ENCODE measurements at regions not wholly inside any gene's neighbourhood (a gene's known extent, or its start where the extent isn't known, plus 50 kb on each side); places are given as distances from the start of the nearest gene placed in this dataset.

DNA sequence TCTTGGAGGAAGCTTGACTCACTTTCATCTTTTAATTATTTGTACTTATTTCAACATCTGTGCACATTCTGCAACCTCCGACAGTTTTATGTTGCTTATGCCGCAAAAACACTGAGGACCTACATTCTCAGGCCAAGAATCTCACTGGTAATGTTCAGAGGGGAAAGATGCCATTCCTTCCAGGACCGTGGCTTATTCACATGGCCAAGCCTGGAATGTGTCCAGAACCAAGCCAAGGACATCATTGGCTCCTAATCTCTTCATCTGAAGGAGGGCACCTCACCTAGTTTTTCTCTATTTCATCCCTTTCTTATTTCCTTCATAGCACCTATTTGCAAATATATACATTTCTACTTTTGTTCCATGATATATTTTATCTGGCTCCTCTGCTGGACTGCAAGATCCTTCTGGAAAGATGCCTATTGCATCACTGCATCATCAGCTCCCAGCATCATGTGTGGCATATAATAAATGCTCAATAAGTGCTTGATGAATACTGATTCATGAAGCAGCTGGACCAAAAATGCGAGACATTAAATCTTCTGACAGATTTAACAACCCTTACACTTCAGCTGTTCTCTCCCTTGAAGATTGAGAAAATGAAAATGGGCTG is 377.1 kb downstream of the TNS1 start:
- H3K4me1 ChIP-seq (ENCODE audit: control insufficient read depth, insufficient read depth, low read length) = peaks cover 17% of the 10 kb centered on the region
- no peaks in the 10 kb centered on the region for H3K36me3 ChIP-seq (ENCODE audit: control insufficient read depth, insufficient read depth, low read length)
- H3K4me3 ChIP-seq (ENCODE audit: low read depth, low read length) = no peak overlapping the region
- no peak overlapping the region for H3K27ac ChIP-seq (ENCODE audit: low read depth, low read length)
- no peaks in the 10 kb centered on the region for H3K27me3 ChIP-seq (ENCODE audit: control insufficient read depth, insufficient read depth, low read length)
- no peaks in the 10 kb centered on the region for H3K9me3 ChIP-seq (ENCODE audit: control insufficient read depth, insufficient read depth, low read length)
- H3K9ac ChIP-seq (ENCODE audit: low read depth, low read length) = no peak overlapping the region

- no peaks in the 10 kb centered on the region for H3K27me3 ChIP-seq (ENCODE audit: control insufficient read depth, insufficient read depth, low read length)
- peak overlapping the region; percentile 79 for H3K27ac ChIP-seq (ENCODE audit: low read depth, low read length)
- H3K4me3 ChIP-seq (ENCODE audit: low read depth, low read length) = no peak overlapping the region
- H3K4me1 ChIP-seq (ENCODE audit: control insufficient read depth, insufficient read depth, low read length) = peaks cover 17% of the 10 kb centered on the region
- H3K9ac ChIP-seq (ENCODE audit: low read depth, low read length) = no peak overlapping the region
- no peaks in the 10 kb centered on the region for H3K36me3 ChIP-seq (ENCODE audit: control insufficient read depth, insufficient read depth, low read length)
- no peaks in the 10 kb centered on the region for H3K9me3 ChIP-seq (ENCODE audit: control insufficient read depth, insufficient read depth, low read length)
These were observed 379.4 kb downstream of the TNS1 start for GRCh38 chr2:217623281-217623912.

- Histone ChIP-seq H3K4me3 (ENCODE audit: low read depth, low read length) (no peak overlapping the region), H3K27ac (ENCODE audit: low read depth, low read length) (peak overlapping the region; percentile 79), H3K9ac (ENCODE audit: low read depth, low read length) (no peak overlapping the region)
These were observed 380.4 kb downstream of the TNS1 start for GRCh38 chr2:217622205-217623060.

DNA sequence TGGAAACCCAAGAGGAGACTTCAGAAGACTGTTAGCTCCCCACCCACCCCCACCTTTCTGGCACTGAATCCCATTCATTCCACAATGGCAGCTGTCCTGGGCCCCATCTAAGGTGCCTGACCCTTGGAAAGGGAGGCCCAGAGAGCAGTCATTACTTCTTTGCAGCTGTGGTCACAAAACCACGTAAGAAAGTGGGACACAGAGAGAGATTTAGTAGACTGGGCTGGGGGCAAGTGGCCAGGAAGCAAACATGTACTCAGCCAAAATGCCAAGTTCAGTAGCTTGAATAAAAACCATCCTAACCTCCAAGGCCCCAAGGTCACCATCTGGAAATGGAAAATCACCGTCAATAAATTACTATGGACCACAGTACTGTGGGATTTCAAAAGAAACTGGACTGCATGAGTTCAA is 381.4 kb downstream of the TNS1 start:
- Histone ChIP-seq H3K9ac (ENCODE audit: low read depth, low read length) (no peak overlapping the region), H3K36me3 (ENCODE audit: control insufficient read depth, insufficient read depth, low read length) (no peaks in the 10 kb centered on the region), H3K27ac (ENCODE audit: low read depth, low read length) (peak overlapping the region; percentile 79), H3K27me3 (ENCODE audit: control insufficient read depth, insufficient read depth, low read length) (no peaks in the 10 kb centered on the region), H3K4me1 (ENCODE audit: control insufficient read depth, insufficient read depth, low read length) (peaks cover 21% of the 10 kb centered on the region), H3K4me3 (ENCODE audit: low read depth, low read length) (no peak overlapping the region), H3K9me3 (ENCODE audit: control insufficient read depth, insufficient read depth, low read length) (no peaks in the 10 kb centered on the region)

More at GRCh38 chr2:217622205-217623060, 380.4 kb downstream of the TNS1 start:
- no peaks in the 10 kb centered on the region for H3K36me3 ChIP-seq (ENCODE audit: control insufficient read depth, insufficient read depth, low read length)
- H3K27me3 ChIP-seq (ENCODE audit: control insufficient read depth, insufficient read depth, low read length) = no peaks in the 10 kb centered on the region
- H3K4me1 ChIP-seq (ENCODE audit: control insufficient read depth, insufficient read depth, low read length) = peaks cover 21% of the 10 kb centered on the region
- no peaks in the 10 kb centered on the region for H3K9me3 ChIP-seq (ENCODE audit: control insufficient read depth, insufficient read depth, low read length)

GRCh38 chr2:217618744-217619143 is 384.1 kb downstream of the TNS1 start:
- no peak overlapping the region for H3K27ac ChIP-seq (ENCODE audit: low read depth, low read length)
- peaks cover 21% of the 10 kb centered on the region for H3K4me1 ChIP-seq (ENCODE audit: control insufficient read depth, insufficient read depth, low read length)
- no peaks in the 10 kb centered on the region for H3K27me3 ChIP-seq (ENCODE audit: control insufficient read depth, insufficient read depth, low read length)
- no peaks in the 10 kb centered on the region for H3K36me3 ChIP-seq (ENCODE audit: control insufficient read depth, insufficient read depth, low read length)
- H3K9ac ChIP-seq (ENCODE audit: low read depth, low read length) = no peak overlapping the region
- no peaks in the 10 kb centered on the region for H3K9me3 ChIP-seq (ENCODE audit: control insufficient read depth, insufficient read depth, low read length)
- H3K4me3 ChIP-seq (ENCODE audit: low read depth, low read length) = no peak overlapping the region

- no peaks in the 10 kb centered on the region for H3K9me3 ChIP-seq (ENCODE audit: control insufficient read depth, insufficient read depth, low read length)
- H3K9ac ChIP-seq (ENCODE audit: low read depth, low read length) = no peak overlapping the region
- H3K36me3 ChIP-seq (ENCODE audit: control insufficient read depth, insufficient read depth, low read length) = no peaks in the 10 kb centered on the region
- peaks cover 15% of the 10 kb centered on the region for H3K4me1 ChIP-seq (ENCODE audit: control insufficient read depth, insufficient read depth, low read length)
- no peak overlapping the region for H3K27ac ChIP-seq (ENCODE audit: low read depth, low read length)
- H3K4me3 ChIP-seq (ENCODE audit: low read depth, low read length) = no peak overlapping the region
- no peaks in the 10 kb centered on the region for H3K27me3 ChIP-seq (ENCODE audit: control insufficient read depth, insufficient read depth, low read length)
These were observed 385.2 kb downstream of the TNS1 start for GRCh38 chr2:217617616-217618022.

DNA sequence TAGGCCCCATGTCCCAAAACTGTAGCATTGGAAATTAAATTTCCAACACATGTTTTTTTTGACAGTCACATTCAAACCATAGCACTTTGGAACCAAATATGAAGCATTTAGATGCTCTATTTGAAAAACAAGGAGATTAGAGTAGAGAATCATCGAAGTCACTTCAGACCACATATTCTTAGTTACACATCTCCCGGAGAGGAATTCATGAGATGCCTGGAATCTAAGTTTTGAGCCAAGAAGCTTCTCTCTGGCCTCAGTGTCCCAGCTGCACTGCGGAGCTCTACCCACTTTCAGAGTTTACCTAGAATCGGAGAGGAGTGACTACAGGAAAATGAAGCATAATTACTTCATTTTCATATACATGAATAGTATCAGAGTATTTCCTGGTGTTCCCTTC is 385.9 kb downstream of the TNS1 start:
- Histone ChIP-seq H3K4me1 (ENCODE audit: control insufficient read depth, insufficient read depth, low read length) (peaks cover 8% of the 10 kb centered on the region), H3K36me3 (ENCODE audit: control insufficient read depth, insufficient read depth, low read length) (no peaks in the 10 kb centered on the region), H3K9me3 (ENCODE audit: control insufficient read depth, insufficient read depth, low read length) (no peaks in the 10 kb centered on the region), H3K27me3 (ENCODE audit: control insufficient read depth, insufficient read depth, low read length) (no peaks in the 10 kb centered on the region), H3K9ac (ENCODE audit: low read depth, low read length) (no peak overlapping the region), H3K27ac (ENCODE audit: low read depth, low read length) (no peak overlapping the region), H3K4me3 (ENCODE audit: low read depth, low read length) (no peak overlapping the region)

DNA sequence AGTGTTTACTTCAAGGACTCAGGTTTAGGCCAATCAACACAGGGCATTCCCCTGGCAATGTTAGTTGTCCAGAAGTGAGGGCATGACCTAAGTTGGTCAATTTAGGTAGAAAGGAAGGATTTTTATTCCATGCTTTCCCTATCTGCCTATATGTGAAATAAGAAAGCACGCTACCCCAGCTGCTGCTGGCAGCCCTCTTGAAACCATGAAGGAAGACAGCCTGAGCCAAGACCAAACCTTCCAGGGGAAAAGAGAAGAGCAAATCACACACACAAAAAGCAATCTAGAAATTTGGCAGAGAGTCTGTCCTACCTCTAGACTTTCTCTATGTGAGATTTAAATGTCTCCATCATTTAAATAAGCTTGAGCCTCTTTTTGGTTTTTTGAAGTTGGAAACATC is 387.6 kb downstream of the TNS1 start:
- Histone ChIP-seq H3K36me3 (ENCODE audit: control insufficient read depth, insufficient read depth, low read length) (no peaks in the 10 kb centered on the region), H3K27me3 (ENCODE audit: control insufficient read depth, insufficient read depth, low read length) (no peaks in the 10 kb centered on the region), H3K4me3 (ENCODE audit: low read depth, low read length) (no peak overlapping the region), H3K27ac (ENCODE audit: low read depth, low read length) (no peak overlapping the region), H3K9ac (ENCODE audit: low read depth, low read length) (no peak overlapping the region), H3K9me3 (ENCODE audit: control insufficient read depth, insufficient read depth, low read length) (no peaks in the 10 kb centered on the region), H3K4me1 (ENCODE audit: control insufficient read depth, insufficient read depth, low read length) (peaks cover 4% of the 10 kb centered on the region)

DNA sequence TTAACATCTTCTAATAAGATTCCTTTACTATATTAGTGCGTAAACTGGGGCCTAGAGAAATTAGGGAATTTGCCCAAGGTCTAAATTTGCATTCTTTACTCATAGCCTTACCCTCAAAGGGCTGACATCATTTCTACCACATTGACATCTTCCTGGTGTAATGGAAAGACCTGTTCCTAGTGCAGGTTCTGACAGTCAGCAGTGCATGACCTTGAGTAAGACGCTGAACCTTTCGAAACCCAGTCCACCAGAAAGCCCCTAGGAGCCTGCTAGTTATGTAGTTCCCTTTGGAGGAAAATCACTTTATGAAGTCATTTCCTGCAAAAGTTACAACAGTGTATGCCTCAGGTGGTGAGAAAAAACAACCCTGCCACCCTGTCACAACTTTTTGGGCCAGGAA is 388.3 kb downstream of the TNS1 start:
- no peaks in the 10 kb centered on the region for H3K27me3 ChIP-seq (ENCODE audit: control insufficient read depth, insufficient read depth, low read length)
- peaks cover 4% of the 10 kb centered on the region for H3K4me1 ChIP-seq (ENCODE audit: control insufficient read depth, insufficient read depth, low read length)
- H3K27ac ChIP-seq (ENCODE audit: low read depth, low read length) = no peak overlapping the region
- H3K36me3 ChIP-seq (ENCODE audit: control insufficient read depth, insufficient read depth, low read length) = no peaks in the 10 kb centered on the region
- no peak overlapping the region for H3K4me3 ChIP-seq (ENCODE audit: low read depth, low read length)
- no peak overlapping the region for H3K9ac ChIP-seq (ENCODE audit: low read depth, low read length)
- H3K9me3 ChIP-seq (ENCODE audit: control insufficient read depth, insufficient read depth, low read length) = no peaks in the 10 kb centered on the region

- Histone ChIP-seq H3K4me1 (ENCODE audit: control insufficient read depth, insufficient read depth, low read length) (peaks cover 4% of the 10 kb centered on the region), H3K27ac (ENCODE audit: low read depth, low read length) (no peak overlapping the region), H3K4me3 (ENCODE audit: low read depth, low read length) (no peak overlapping the region), H3K9ac (ENCODE audit: low read depth, low read length) (no peak overlapping the region), H3K9me3 (ENCODE audit: control insufficient read depth, insufficient read depth, low read length) (no peaks in the 10 kb centered on the region), H3K36me3 (ENCODE audit: control insufficient read depth, insufficient read depth, low read length) (no peaks in the 10 kb centered on the region), H3K27me3 (ENCODE audit: control insufficient read depth, insufficient read depth, low read length) (no peaks in the 10 kb centered on the region)
These were observed 388.7 kb downstream of the TNS1 start for GRCh38 chr2:217614096-217614495.

DNA sequence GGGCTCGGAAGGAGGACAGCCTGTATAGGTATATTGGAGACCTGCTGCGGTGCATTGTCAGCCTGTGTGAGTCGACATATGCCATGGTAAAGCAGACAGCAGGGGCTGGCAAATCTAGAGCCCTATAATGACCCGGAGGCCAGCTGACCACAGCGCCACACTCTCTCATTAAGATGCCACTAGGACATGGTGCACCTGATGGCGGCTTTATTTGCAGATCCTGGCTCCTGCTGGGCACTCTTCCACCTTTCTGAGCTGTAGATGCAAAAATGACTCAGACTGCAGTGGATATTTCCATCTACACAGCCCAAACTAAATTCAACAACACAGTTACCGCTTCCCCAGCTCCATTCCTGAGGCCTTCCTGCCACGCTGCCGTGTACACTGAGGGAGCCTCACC is 389.9 kb downstream of the TNS1 start:
- no peak overlapping the region for H3K27ac ChIP-seq (ENCODE audit: low read depth, low read length)
- H3K4me3 ChIP-seq (ENCODE audit: low read depth, low read length) = no peak overlapping the region
- H3K27me3 ChIP-seq (ENCODE audit: control insufficient read depth, insufficient read depth, low read length) = no peaks in the 10 kb centered on the region
- peaks cover 2% of the 10 kb centered on the region for H3K4me1 ChIP-seq (ENCODE audit: control insufficient read depth, insufficient read depth, low read length)
- no peaks in the 10 kb centered on the region for H3K36me3 ChIP-seq (ENCODE audit: control insufficient read depth, insufficient read depth, low read length)
- H3K9me3 ChIP-seq (ENCODE audit: control insufficient read depth, insufficient read depth, low read length) = no peaks in the 10 kb centered on the region
- H3K9ac ChIP-seq (ENCODE audit: low read depth, low read length) = no peak overlapping the region
